ENCODE measurements at regions not wholly inside any gene's neighbourhood (a gene's known extent, or its start where the extent isn't known, plus 50 kb on each side); places are given as distances from the start of the nearest gene placed in this dataset.

GRCh38 chr12:75970310-75970709 lies 61.3 kb downstream of the PHLDA1 start:
- TF ChIP-seq NR2C2 (CRISPR knock-in tag; IDR thresholded peaks at IDR 0.05), result no peak
- no peak for TF ChIP-seq ZNF263 (CRISPR knock-in tag; IDR thresholded peaks at IDR 0.05; ENCODE audit: low read depth)

Data from WTC11 (cell line).